ENCODE measurements at regions not wholly inside any gene's neighbourhood (a gene's known extent, or its start where the extent isn't known, plus 50 kb on each side); places are given as distances from the start of the nearest gene placed in this dataset.

DNA sequence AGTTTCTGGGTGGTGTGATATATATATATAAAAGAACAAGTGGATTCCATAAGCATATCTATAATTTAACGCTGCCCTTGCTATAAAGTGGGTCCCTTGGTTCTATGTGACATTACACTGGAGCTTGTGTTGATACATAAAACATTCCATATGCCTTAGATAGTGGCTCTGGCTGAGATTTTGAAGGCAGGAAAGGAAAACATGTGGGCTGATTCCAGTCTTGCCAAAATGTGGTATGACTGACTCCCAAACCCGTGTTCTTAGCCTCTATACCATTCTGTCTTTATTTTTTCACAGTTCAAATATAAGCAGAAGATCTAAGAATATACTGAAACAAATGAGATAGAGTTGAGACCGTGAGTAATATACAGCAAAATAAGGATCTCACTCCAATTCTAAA is 522.8 kb upstream of the LRRC4C start:
- no peak for DNase-seq

DNA sequence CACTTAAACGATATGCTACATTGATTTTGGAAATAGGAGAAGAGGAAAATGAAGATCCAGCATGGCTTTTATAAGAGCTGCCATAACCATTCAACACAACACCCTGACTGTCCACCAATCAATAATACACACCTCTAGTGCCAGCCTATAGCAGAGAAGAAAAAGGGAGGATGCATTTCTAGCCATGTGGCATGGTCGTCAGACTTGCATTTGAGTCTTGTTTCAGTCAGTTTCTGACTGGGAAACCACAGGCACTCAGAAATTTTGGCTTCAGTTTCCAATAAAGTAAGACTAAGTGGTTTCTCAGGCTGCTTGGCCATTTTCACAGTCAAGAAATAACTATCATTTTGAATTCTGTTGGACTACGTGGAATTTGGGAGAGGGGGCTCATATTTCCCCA is 523.5 kb upstream of the LRRC4C start:
- no peak for DNase-seq

DNA sequence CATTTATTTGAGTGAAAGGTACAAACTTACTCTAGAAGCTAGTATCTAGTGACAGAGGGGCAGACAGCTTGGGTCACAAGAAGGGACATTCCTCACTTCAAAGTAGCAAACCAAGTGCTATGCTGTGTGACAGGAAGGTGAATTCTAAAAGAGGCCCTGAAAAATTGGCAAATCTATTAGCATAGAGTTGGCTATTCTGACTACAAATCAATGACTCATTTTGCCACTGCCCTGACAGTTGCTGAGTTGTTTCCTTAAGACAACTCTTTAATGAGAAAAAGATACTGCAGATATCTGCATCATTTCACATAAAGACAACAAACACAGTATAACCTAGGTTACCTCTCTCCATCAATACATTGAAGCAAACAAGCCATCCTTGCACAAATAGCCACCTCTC is 524.0 kb upstream of the LRRC4C start:
- DNase-seq = no peak

DNA sequence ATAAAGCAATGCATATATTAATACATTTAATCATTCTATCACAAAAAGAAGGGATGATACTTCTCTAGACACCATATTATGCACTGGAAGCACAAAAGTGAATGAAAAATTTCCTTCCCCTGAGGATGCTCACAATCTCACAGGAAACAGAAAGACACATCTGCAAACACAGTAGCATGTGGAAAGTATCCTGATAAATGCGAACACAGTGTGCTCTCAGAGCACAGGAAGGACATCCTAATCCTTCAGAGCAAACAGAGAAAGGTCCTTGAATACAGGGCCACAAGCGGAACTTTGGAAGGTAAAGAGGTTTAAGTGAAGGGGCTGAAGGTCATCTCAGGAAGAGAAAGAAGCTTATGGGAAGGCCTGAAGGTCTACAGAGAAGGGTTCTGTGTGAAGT is 524.6 kb upstream of the LRRC4C start:
- no peak for DNase-seq

DNA sequence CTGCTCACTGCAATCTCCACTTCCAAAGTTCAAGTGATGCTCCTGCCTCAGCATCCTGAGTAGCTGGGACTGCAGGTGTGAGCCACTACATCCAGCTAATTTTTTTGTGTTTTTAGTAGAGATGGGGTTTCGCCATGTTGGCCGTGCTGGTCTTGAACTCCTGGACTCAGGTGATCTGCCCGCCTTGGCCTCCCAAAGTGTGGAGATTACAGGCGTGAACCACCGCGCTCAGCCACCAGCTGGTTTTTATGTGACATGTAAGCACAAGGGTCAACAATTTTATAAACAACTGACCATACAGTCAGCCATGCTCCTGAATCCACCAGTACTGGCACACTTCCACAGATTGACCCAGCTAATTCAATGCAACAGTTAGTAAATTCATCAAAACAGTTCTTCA is 526.3 kb upstream of the LRRC4C start:
- no peak for DNase-seq

DNA sequence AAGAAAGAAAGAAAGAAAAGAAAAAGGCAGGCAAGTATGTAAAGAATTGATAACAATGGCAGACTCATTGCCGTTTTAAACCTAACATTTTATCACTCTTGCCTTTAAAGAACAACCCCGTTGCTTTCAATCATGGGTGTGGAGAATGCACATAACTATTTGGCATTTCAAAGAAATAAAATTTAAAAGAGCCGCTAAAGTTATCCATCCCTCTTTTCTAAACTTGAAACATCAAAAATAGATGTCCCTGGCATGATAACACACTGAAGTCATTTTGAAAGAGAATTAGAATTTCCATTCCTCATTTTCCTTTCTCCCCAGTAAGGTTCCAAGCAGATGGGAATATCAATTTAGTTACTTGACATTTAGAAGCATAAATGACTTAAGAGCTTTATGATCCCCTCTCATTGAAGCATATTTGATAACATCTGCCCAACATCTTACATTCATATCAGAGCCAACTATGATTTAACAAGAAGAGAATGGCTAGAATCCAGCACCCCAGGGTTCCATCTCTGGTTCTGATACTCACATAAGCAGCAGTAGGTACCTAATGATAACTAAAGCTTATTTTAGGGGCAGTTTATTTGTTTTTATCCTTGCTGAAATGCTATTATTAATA is 529.6 kb upstream of the LRRC4C start:
- DNase-seq = no peak

DNA sequence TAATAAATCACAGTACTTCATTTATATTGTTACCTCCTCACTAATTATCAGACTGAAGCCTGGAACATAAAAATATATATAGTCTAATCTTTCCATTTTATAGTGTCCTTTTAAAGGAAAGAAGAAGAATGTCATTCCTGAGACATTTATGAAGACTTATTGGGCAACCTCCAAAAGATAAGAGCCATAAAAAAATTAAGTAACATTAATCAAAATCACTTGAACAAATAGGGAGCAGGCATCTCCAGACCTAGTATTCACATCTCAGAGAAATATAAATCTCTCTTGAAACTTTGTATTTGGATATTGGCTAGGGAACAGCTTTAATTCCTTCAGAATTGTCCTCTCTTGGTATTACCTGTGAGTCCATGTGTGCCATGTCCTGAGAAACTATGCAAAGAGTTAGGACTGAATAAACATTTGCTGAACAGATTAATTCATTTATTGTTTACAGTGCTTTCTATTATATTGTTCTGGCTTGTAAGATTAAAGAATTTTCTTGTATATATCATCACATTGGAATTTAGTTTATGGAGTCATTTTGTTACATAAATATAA is 530.5 kb upstream of the LRRC4C start:
- DNase-seq = no peak

DNA sequence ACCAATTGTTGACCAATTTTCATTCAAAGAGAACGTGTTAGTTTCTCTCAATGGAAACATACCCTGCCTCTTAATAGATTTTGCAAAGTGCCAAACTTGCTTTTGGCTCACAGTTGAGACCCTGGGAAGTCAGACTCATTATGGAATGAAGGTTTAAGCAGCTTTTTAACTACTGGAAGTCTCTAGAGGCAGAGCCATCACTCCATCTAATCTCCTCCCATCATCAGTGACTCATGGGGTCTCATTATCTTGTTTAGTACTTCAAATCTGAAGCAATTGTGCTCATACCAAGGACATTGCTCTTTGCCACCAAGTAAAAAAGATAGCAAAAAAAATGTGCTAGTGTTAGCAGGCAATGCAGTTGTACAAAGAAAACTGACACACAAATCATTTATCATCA is 537.1 kb upstream of the LRRC4C start:
- DNase-seq = no peak

DNA sequence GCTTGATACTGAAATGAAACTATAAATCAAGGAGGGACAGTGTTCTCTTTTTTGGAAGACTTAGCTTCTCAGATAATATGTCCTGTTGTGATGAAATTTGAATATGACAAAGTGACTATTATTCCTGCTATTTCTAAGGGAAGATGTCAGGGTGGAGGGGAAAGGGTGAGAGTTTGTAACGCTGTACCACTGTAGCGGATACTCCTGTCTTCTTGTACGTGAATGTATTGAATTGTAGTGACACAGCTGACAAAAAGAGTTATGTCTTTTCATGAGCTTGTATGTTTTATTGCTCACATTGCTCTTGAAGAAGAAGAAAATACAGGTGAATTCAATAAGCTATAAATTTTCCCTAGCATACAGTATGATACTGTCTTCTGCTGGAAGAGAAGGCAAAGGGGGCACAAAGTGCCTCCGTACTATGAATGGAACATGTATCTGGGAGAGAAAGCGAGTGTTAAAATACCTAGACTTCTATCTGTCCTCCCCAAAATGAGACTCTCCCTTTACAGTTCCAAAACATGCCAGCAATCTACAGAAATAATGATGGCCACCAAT is 538.5 kb upstream of the LRRC4C start:
- no peak for DNase-seq

DNA sequence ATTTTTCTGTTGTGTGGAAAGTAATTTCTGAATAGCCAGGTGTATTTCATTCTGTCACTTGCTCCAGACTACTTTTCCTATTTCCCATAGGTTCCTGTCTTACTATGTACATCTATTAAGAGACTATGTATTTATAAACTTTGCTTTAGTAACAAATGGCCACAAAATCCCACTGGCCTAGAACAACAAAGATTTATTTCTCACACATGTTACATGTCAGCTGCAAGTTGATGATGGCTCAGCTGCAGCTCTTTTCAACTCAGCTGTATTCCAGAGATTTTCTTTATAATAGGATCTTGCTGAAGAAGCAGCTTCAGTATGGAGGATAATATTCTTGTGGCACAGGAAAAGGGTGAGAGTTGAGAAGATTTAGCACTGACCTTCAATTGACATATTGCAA is 539.6 kb upstream of the LRRC4C start:
- DNase-seq = no peak

DNA sequence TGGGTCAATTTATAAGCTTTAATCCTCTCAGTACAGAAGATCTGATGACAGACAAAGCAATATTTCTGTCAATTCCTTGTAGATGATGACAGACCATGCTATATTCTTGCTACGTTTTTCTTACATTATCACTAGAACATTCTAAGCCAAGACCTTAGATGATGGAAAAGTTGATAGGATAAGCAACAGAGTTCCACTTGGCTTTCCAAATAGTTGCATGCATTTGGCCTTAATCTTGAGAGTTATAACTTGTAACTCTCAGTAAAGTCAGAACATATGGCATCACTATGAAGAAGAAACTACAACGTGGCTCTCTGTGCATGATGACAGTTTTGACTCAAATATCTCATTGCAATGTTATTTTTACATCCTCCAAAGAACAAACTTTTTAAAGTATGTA is 544.3 kb upstream of the LRRC4C start:
- DNase-seq = no peak

DNA sequence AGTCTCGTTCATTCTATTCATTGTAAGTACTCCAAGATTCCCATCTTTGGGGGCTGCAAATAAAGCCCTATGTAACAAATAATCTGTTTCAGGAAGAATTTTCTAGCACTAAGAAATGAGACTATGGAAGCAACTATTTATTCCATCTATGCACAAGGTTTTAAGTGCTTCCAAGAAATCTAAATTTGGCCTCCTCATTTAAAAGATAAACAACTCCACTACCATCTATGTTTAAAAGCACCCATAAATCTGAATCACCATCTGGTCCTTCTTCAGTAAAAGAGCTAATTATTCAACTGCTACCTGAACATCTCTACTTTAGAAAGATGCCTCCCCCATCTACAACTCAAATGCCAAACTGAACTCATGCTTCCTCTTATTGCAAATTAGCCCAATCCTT is 547.3 kb upstream of the LRRC4C start:
- no peak for DNase-seq

DNA sequence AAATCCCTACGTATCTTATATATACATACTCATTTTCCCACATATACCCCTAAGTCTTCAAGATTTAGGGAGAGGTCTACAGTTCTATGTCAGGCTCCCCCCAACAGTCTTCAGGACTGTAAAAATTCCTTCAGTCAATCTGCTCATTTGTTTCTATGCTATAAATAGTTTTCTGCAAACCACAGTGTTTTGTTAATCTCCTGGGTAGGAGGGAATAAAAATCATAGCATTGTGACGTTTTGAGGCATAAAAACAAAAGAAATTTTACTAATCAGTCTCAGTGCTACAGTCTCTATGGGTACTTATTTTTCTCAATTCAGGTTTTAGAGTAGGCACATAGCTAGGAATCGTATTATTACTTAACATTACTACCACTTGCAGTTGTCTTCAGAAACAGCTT is 552.8 kb upstream of the LRRC4C start:
- DNase-seq = no peak

DNA sequence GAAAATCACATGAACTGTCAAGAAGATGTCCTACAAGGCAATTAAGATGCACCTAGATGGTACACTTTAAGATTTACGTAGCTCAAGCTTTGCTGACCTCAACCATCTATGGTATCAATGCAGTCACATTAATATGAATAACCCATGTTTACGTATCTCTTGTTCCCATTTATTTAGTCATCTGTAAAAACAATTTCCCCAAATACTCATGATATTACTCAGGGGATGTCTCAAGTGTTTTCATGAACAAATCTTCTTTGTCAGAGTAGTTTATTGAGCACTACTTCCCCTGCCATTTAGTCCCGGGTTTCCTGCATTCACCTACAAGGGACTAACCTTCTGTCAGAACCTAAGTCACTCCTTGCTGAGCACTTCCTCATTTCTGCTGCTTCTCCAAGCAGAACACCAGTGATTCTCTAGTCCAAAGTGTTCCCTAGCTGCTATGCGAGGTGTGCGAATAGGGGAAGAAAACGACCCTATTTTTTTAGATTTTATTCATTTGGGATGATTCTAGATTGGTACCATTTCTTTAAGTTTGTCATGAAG is 554.3 kb upstream of the LRRC4C start:
- no peak for DNase-seq

DNA sequence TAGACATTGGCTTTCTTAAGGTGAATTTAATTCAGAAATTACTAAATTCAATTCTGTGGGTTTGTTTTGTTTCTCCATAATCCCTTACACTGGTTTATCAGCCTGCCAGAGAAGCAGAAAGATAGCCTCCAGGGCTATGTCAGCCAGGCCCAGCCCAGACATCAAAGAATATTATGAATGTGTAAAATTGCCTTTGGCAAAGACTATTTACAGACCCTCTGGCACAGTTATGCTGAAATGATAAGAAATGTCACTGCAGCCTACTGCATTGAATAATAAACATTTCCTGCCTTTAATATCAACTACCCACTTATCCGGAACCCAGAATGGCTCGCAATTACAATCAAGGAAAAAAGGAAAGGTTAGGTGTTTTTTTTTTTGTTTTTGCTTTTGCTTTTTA is 562.5 kb upstream of the LRRC4C start:
- no peak for DNase-seq

DNA sequence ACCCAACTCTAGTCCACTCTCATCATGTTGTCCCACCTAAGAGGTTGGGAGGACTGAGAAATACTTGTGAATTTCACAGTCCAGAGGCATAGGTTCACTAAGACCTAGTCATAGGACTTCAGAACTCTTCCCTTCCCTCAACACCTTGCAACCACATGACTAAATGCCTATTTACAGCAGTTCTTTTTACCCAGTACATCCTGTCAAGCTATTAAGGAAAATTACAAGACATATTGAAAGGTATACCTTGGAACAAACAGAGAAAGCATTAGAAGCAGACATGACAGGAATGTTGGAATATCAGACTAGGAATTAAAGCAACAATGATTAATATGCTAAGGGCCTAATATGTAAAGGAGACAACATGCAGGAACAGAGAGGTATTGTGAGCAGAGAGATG is 563.8 kb upstream of the LRRC4C start:
- DNase-seq = no peak

DNA sequence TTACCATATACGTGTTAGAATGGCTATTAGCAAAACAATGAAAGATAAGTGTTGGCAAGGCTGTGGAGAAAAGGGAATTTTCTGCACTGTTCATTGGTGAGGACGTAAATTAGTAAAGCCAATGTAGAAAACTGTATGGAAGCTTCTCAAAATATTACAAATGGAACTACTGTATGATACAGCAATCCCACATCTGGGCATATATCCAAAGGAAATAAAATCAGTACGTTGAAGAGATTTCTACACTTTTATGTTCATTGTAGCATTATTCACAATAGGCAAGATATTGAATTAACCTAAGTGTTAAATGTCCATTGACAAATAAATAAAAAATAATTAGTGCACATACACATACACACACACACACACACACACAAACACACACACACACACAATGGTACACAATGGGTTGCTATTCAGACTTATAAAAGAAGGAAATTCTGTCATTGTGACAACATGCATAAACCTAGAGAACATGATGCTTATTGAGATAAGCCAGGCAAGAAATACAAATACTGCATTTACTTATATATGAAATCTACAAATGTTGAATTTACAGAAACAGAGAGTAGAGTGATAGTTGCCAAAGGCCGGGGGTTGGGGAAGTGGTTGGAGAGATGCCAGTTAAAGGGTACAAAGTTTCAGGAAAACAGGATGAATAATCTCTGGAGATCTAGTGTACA is 565.8 kb upstream of the LRRC4C start:
- DNase-seq = no peak

DNA sequence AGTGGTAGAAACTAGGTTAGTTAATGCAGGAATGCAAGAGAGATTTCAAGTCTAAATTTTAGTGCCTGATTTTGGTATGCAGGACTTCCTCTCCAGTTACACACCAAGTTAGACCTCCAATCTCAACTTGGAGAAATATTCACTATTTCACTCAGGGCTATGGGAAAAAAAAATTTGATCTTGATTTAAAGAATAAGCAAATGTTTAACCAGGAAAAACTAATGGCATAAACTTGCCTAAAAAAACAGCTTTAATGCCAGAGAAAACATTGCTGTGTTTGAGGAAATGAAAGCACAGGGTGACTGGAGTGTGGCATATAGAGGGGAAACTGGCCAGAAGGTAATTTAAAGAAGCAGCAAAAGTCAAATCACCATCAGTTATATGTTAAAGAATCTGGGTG is 575.4 kb upstream of the LRRC4C start:
- no peak for DNase-seq

DNA sequence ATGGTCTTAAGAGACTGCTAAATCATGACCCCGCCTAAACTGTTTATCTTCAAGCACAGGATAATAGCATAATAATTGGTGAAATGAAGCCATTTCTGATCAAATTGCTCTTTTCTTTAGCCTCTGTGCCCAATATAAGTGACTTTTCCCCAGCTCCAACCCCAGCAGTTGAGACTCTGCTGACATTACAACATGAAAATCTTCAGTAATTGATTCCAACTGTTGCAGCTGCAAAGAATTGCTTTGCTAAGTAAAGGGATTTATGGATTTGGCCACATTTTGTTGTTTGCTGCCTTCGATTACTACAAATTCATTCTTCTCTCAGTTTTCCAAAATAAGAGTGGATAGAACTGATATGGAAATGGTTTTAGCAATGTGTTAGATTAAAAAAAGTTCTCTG is 576.7 kb upstream of the LRRC4C start:
- DNase-seq = no peak

DNA sequence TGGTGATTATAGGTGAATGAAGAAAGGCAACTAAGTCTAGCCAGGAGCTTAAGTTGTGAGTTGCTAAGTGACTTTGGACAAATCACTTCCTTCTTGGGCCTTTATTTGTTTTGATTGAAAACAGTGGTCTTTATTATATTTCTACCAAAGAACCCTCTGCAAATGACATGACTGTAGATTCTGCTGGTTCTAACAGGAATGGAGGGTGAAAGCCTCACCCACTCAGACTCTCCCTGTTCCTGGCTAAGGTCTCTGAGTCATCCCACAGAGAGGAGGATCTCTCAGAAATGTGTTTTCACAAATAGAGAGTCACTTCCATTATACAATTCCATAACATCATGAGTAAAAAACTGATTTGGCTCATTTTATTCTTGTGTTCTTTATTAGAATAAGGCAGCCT is 583.9 kb upstream of the LRRC4C start:
- DNase-seq = no peak

DNA sequence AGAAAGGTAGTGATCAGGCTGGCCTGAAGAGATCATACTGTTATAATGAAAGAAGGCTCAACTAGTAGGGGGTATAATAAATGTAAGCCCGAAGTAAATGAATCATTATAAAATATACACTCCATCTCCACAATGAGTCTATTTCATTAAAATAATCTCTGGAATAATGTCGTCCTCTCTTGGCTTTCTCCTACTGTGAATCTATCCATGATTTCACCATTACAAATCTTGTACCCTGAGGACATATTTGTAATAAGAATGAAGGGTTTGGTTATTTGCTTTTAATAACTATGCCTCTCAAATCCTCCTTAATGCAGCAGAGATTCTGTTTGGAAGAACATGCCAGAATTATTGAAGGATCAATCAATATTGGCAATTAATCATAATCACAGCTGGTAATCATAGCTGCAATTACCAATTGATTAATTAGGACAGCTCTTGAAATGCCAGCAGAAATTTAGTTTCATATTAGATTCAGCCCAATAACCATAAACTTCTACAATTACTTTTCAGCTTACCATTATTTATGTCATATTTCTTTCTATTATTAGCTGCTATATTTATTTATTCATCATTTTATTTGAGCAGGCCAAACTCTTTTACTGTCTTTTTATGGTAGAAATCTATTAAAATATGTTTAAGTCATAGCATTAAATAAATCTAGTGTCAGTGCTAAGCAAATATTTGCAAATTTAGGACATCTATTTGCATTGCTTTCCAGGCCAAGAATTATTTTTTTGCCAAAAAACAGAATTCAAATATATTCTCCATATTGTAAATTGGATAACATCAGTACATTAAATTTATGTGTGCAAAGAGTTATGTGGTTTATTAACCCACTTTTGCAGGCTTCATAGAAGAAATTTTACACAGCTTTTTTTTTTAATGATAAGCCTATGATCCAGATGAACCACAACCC is 588.4 kb upstream of the LRRC4C start:
- no peak for DNase-seq

DNA sequence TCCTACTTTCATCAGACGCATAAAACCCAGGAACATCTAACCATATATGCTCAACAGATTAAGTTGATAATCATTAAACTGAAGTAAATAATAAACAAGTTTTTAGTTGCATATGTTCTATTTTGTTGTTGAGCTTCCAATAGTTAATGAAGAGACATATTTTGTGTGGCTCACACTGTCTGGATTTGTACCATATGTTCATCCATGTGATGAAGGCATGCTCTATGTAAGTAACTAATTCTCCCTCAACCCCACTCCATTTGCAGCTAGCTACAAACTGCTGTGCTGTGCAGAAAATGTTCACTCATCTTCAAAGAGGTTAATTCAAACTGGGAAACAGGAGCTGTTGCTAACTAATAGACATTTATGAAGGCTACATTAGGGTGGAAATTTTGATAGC is 589.7 kb upstream of the LRRC4C start:
- DNase-seq = no peak

DNA sequence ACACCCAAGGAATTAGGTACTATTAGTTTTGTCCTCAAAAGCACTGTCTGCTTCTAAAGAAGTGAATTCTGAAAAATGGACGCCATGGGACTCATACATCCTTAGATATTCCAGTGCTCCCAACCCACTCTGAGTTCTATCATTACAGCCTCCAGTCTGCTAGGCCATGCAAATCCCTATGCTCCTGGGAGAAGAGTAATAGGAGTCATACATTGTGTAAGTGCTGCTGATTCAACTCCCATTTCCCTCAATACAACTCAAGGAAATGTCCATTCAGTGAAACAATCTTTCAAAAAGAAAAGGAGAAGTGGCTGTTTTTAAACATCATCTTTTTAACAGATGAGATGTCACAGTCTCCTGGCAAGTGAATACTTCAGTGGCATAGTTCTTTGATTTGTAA is 590.2 kb upstream of the LRRC4C start:
- DNase-seq = no peak
